GM19043 (cell line): ENCODE measurements at regions not wholly inside any gene's neighbourhood (a gene's known extent, or its start where the extent isn't known, plus 50 kb on each side); places are given as distances from the start of the nearest gene placed in this dataset.
"Not testable (repeated sequence)": the region's sequence is repeated elsewhere in the genome, so short reads cannot be mapped to it uniquely, and the experiment has no call there.

Source experiments
- ATAC-seq: cut with Tn5 transposase; IDR thresholded peaks from one replicate; pipeline ENCODE4 v1.9.1; 2021; ENCODE audit warnings: low read depth; ENCODE audit not compliant: unreplicated experiment

GRCh38 chr18:23311351-23312121, 141.6 kb upstream of the RIOK3 start:
- ATAC-seq, result no peak

DNA sequence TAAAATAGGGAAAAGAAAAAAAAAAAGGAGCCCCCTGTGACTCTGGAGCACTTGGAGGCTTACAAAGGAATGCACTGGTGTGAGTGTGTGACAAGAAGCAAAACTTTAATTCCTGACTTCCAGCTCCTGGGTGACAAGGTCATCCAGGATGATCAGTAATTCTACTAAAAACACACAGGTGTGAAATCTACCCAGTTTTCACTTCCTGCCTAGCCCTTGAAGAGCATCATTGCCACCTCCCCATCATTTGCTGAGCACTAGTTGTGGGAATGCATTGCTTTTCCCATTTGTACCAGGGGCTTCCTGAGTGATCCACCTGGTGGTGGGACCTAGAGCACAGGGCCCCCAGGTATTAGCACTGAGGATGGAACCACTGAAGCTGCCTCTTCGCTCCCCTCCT, 139.7 kb upstream of the RIOK3 start:
- ATAC-seq, result no peak

DNA sequence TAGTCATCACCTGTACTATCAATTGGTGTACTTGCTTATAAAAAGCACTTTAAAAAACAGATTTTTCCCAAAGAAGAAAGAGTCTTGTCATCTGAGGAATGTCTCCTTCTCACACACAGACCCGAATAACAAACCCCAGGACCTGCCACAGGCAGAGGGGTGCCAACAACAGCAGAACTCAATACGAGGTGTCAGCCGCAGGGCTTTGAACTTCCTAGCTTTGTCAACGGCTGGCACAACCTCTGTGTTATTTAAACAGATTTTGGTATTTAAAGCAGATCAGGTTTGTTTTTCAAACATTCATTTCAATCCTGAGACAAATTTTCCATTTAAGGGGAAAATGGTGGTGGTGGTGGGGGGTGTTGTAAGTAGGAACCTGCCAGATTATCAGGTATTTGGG, 138.4 kb upstream of the RIOK3 start:
- ATAC-seq, result no peak

DNA sequence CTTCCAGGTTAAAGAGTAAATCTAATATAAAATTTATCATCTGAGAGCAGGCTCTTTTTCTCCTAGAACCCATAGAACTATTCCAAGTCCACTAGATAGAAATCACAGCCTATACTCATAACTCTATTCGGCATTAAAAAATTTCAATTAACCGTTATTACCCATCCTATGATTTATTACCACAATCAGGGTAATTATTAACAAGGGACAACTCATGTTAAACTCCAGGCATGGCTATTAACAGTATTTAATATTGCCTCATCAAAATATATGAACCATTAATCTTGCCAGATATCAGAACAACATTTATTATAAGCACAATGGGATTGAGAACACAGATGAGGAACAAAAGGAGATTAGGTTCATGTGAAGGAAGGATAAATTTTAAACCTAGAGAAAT, 136.8 kb upstream of the RIOK3 start:
- no peak for ATAC-seq

DNA sequence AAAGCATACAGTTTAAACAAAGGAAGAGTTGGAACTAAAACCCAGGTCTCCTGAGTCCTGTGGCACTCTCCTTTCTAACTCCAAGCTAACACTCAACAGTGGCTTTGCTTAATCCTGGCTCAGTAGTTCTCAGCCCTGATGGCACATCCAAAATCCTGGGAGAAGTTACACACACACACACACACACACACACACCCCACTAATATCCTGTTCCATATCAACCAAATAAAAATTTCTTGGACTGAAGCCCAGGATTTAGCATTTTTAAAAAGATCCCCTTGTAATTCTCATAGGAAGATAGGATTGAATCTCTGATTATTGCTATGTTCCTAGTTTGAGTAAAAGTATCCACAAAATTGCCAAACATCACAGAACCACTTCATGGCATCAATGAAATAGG, 136.1 kb upstream of the RIOK3 start:
- ATAC-seq, result no peak

DNA sequence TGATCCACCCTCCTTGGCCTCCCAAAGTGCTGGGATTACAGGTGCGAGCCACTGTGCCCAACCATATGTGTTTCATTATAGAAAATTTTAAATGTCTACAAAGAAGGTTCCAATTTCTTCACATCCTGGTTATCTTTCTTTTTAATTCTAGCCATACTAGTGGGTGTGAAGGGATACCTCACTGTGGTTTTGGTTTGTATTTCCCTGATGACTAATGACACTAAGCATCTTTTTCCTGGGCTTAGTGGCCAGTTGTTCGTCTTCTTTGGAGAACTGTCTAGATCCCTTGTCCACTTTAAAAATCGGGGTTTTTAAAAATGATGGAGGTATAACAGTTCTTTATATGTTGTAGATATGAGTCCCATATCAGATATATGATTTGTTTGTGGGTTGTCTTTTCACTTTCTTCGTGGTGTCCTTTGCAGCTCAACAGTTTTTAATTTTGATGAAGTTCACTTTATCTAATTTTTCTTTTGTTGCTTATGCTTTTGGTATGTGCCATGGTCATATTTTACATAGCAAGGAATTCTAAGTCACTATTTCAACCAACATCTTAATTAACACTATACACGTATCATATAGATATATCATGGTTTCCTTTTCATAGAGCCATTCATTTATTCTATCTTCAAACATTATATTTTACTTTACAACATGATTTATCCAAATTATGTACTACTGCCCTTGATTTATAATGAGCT, 135.0 kb upstream of the RIOK3 start:
- ATAC-seq, result no peak

GRCh38 chr18:23320709-23321236, 132.3 kb upstream of the RIOK3 start:
- ATAC-seq, result no peak

DNA sequence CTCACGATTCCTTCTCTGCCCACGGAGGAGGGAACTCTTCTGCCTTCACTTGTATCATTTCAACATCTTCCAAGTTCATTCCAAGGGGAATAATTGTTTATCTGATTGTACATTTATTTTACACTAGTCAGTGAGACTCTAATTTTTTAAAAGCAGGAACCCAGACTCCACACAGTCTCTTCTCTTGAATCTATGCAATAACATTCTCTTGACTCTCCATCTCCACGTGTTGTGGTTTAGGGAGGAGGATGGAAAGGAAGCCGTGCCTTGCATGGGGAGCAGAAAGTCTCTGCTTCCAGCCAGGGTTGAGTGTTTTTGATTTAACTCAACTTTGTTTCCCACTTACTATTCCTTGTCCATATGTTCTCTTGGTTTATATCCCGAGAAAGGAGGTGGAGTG, 131.1 kb upstream of the RIOK3 start:
- ATAC-seq, result no peak

DNA sequence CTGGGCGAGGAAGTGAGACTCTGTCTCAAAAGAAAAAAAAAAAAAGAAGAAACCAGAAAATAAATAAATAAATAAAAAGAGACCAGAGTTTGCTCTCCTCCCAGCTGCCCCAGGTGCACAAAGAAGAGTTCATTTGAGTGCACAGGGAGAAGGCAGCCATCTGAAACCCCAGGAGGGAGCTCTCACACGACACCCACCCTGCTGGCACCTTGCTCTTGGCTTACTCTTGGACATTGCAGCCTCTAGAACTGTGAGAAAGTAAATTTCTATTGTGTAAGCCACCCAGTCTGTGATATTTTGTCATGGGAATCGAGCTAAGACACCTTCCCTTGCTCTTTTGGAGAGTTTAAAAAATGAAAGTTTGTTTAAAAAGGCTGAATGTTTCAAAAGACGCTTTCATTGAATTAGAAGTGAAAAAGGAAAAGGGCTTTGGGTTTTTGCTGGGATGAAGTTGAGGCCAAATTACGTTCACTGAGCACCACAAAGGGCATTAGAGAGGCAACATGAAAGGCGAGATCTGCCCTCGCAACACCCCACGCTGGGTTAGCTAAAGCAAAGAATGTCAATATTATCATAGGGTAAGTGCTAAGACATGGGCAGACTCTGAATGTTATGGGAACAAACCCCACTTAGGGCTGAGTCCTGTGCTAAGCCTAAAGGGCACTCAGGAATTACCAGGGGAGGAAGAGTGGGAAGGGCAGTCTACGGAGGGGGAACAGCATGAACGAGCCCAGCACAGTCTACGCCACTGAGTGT, 128.9 kb upstream of the RIOK3 start:
- ATAC-seq, result no peak

DNA sequence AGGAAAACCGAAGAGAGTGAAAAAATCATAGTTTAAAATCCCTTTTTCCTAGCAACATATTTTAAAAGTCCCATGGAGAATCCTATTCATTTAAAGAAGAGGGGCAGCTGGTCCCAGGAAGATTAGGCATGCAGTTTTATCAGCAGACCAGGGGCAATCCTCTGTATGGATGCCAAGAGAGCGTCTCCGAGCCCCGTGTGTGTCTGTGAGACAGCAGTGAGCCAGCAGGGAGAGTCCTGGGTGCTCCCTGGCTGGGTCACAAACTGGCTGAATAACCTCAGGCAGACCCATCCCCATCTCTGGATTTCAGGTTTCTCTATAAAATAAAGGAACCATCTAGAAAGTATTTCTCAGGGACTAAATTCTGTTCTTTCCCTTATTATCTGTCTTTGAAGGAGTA, 128.2 kb upstream of the RIOK3 start:
- ATAC-seq, result no peak

- ATAC-seq, result not testable (repeated sequence)
Observed at GRCh38 chr18:23329671-23330070, 123.4 kb upstream of the RIOK3 start.

- ATAC-seq, result peak; percentile 74
Observed at GRCh38 chr18:23330423-23330822, 122.7 kb upstream of the RIOK3 start.

- ATAC-seq, result no peak
Observed at GRCh38 chr18:23331091-23331920, 121.8 kb upstream of the RIOK3 start.

DNA sequence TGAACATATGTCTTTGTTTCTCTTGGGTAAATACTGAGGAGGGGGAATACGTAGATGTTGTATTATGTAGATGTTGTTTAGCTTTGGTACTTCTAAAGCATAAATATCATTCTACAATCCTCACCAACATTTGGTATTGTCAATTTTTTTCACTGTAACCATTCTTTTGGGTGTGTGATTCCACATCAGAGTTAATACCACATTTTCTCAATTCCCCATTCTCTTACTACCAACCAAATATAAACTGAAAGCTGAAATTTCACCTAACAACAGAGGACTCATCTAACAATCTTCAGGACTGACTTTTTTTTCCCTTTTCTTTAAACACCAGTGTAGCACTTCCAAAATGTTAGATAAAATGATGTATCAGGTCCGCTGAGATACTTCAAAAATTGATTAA, 120.7 kb upstream of the RIOK3 start:
- ATAC-seq, result no peak

GRCh38 chr18:23333827-23334226, 119.3 kb upstream of the RIOK3 start:
- no peak for ATAC-seq

GRCh38 chr18:23334569-23334968, 118.5 kb upstream of the RIOK3 start:
- ATAC-seq, result no peak

DNA sequence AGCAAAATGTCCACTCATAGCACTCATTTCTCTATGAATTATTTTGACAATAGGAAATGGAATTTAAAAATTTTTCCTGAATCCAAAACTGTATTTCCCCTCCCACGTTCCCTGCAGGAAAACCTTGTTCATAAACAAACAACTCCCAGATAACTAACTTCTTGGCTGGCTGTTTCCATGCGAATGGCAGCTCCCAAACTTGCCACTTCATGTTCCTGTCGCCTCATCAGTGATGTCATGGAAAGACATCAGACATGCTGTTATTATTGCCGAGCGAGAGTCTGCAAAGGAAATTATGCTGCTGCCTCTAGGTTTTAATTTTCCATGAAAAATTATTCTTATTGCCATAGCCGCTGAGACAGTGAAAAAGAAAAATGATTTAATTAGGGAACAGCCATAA, 117.0 kb upstream of the RIOK3 start:
- ATAC-seq, result no peak

DNA sequence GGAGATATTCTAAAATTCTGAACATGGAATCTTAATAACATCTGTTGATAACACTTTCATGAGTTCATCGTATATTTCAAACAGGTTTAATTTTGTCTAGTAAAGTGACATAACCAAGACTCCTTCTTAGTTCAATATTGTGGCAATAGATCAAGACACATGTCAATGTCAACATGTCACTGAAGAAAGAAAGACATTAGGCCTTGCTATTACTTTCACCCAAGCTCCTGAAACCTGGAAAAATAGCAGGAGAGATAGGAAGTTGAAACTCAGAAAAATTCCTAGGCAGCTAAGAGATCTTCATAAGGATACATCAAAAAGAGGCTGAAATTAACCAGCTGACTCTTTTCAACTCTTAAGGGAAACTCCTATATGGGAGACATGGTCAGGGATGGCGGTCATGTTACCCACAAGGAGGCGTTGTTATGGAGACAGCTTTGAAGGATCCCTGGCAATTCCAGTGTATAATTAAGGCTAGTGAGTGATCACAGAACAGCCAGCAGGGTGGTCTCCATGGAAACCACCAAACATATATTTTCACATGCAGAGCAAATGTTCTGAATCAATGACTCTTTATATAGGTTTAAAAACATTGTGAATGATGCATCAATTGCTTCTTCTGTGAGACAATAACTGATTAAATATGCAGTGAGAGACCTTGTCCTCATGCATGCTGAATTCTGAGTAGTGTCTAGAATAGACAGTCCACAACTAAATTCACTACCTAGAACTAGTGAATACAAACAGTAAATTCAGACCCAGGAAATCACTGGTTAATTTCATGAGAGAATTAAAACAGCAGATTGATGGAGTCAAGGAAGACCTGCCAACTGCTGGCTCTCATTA, 115.3 kb upstream of the RIOK3 start:
- ATAC-seq, result no peak

GRCh38 chr18:23340661-23341060, 112.4 kb upstream of the RIOK3 start:
- no peak for ATAC-seq

DNA sequence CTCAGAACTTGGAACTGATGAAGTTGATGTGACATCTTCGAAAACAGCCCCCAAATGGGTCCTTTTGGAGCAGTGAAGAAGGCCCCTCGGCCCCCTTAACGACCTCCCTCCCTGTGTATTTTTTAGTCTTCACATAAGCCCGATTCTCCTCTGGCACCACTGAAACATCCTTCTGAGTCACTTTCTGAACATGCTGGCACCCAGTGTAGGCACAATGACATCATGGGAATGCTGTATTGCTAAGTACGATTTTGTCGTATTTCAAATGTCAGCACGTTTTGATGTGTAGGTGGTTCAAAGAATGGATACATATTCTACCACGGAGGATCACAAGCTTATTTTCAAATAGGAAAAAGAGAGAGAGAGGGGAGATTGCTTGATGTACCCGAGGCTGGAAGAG, 111.7 kb upstream of the RIOK3 start:
- ATAC-seq, result no peak
